Heart right ventricle (tissue), 16 donors: ENCODE measurements at regions not wholly inside any gene's neighbourhood (a gene's known extent, or its start where the extent isn't known, plus 50 kb on each side); places are given as distances from the start of the nearest gene placed in this dataset.

Source experiments
- ATAC-seq, 8 donors: fragments of 200-7000 bp; cut with Tn5 transposase; one replicate each; pipeline ENCODE4 v1.9.1; 2020; ENCODE audit warnings: mild to moderate bottlenecking in 8 of 8, moderate library complexity in 8 of 8, moderate number of reproducible peaks in 1 of 8
- DNase-seq, 2 donors: peaks; one replicate each; pipeline ENCODE4 v3.0.0-alpha.2; 2020
- H3K27ac ChIP-seq, 10 donors: fragments of 200-600 bp; sonication (generic) in 2 of 10; one replicate each; pipeline versions ENCODE4 v1.5.0 to v1.8.0; 2020 to 2022; ENCODE audit warnings: mild to moderate bottlenecking in 3 of 10
- H3K27me3 ChIP-seq, 7 donors: fragments of 200-600 bp; one replicate each; pipeline ENCODE4 v1.8.0; 2021 to 2022; ENCODE audit warnings: mild to moderate bottlenecking in 2 of 7
- H3K36me3 ChIP-seq, 9 donors: fragments of 200-600 bp; sonication (generic) in 1 of 9; one replicate each; pipeline versions ENCODE4 v1.5.0 to v1.8.0; 2020 to 2022; ENCODE audit warnings: mild to moderate bottlenecking in 2 of 9
- H3K4me1 ChIP-seq, 9 donors: fragments of 200-600 bp; sonication (generic) in 1 of 9; one replicate each; pipeline versions ENCODE4 v1.5.0 to v1.8.0; 2020 to 2022; ENCODE audit warnings: mild to moderate bottlenecking in 4 of 9
- H3K4me3 ChIP-seq, 10 donors: fragments of 200-600 bp; sonication (generic) in 2 of 10; one replicate each; pipeline versions ENCODE4 v1.5.0 to v1.8.0; 2020 to 2022; ENCODE audit warnings: mild to moderate bottlenecking in 7 of 10, moderate library complexity in 2 of 10
- H3K9me3 ChIP-seq, 11 donors: fragments of 200-600 bp in 10 of 11; sonication (generic) in 2 of 11; one replicate each; pipeline versions ENCODE4 v1.5.0 to v1.8.0; 2013 to 2022; ENCODE audit warnings: mild to moderate bottlenecking in 2 of 11, control low read depth in 1 of 11, moderate library complexity in 1 of 11
- CTCF ChIP-seq, 9 donors: fragments of 200-600 bp; sonication (generic) in 2 of 9; IDR thresholded peaks; one replicate each; pipeline versions ENCODE4 v1.5.0 to v1.8.0; 2021 to 2022; ENCODE audit warnings: antibody characterized with exemption in 9 of 9, mild to moderate bottlenecking in 5 of 9, moderate library complexity in 1 of 9
- WGBS, 2 donors: extraction: QIAGEN DNeasy Blood & Tissue Kit; methylation state at CpG; one replicate each; pipeline ENCODE4 v1.1.7; 2013; ENCODE audit warnings: inconsistent platforms in 1 of 2; 5-methylcytosine and 5-hydroxymethylcytosine counted together
- intact Hi-C, 10 donors: fragments of 100-400 bp; cut with DNase I; formaldehyde crosslinking; loops; one replicate each; pipeline versions ENCODE4 v1.11.1 to v1.14.2; 2022
- donor health status: Arrhythmogenic right ventricular cardiomyopathy.
- donor health status: ischemic (EF 13 %, LVEDD 7.1; RV severe dilation, severe dysfunction).
- donor health status: healthy with polysubstance abuse.
- donor health status: DM: no; HTN: yes; CAD: no.
- donor health status: DM: no; HTN: no; CAD: no.
- donor health status: ischemic (EF 25% LVEDD 6.9; RV normal size, moderate dysfunction).
- donor health status: ischemic (EF 25% LVEDD 5.7; RV mildly dilated, moderate dysfunction).
- donor health status: healthy.
- donor health status: DM: yes; HTN: yes; CAD: no.
- donor health status: Ischemic cardiomyopathy.
- donor health status: ischemic (EF 35%, LVEDD 5.7; RV mildly dilated, moderate dysfunction).
- donor health status: nonischemic (EF 11% LVEDD 7.7; RV severe dilation, severe dysfunction).
- donor health status: DM: yes; HTN: yes; CAD: no.
- donor health status: PGD.
- donor health status: ischemic (EF 29% LVEDD 5.4; RV normal size, mild dysfunction).
- donor health status: nonischemic (EF 23%, LVEDD 6.1; RV moderate dilation, normal function).

- Histone ChIP-seq H3K4me1 (no peaks in the 10 kb centered on the region), H3K36me3 (no peaks in the 10 kb centered on the region), H3K4me3 (no peak overlapping the region), H3K27ac (no peak overlapping the region), H3K27me3 (no peaks in the 10 kb centered on the region), H3K9me3 (peaks cover 0 to 5% (median 0%) of the 10 kb centered on the region in 11 donors)
- DNase-seq, result no peak
- TF ChIP-seq CTCF (IDR thresholded peaks at IDR 0.05), result no peak
- intact Hi-C loops, result no loop called here
- no peak for ATAC-seq
- WGBS, 2 donors, result 65 to 78% methylated on average over 4 of the region's 4 CpGs
Measured at GRCh38 chr9:103427696-103428095, 432.6 kb downstream of the CYLC2 start.

GRCh38 chr9:103430469-103430868, 435.3 kb downstream of the CYLC2 start:
- Histone ChIP-seq H3K27me3 (no peaks in the 10 kb centered on the region), H3K36me3 (no peaks in the 10 kb centered on the region), H3K9me3 (peaks cover 0 to 11% (median 0%) of the 10 kb centered on the region in 11 donors), H3K4me3 (no peak overlapping the region), H3K4me1 (no peaks in the 10 kb centered on the region), H3K27ac (no peak overlapping the region)
- TF ChIP-seq CTCF (IDR thresholded peaks at IDR 0.05), result no peak
- ATAC-seq (no peak), DNase-seq (no peak)
- 49 to 63% methylated on average over 1 of the region's 1 CpG for WGBS, 2 donors
- intact Hi-C loops, result no loop called here

GRCh38 chr9:103431809-103432208, 436.7 kb downstream of the CYLC2 start:
- no peak for ATAC-seq
- TF ChIP-seq CTCF (IDR thresholded peaks at IDR 0.05), result no peak
- no peak for DNase-seq
- H3K4me3 ChIP-seq, result no peak overlapping the region
- no peaks in the 10 kb centered on the region for H3K27me3 ChIP-seq
- H3K4me1 ChIP-seq, result no peaks in the 10 kb centered on the region
- H3K27ac ChIP-seq, result no peak overlapping the region
- no peaks in the 10 kb centered on the region for H3K36me3 ChIP-seq
- peaks cover 0 to 11% (median 0%) of the 10 kb centered on the region in 11 donors for H3K9me3 ChIP-seq
- intact Hi-C loops, result no loop called here

- Histone ChIP-seq H3K4me1 (no peaks in the 10 kb centered on the region), H3K9me3 (peaks cover 0 to 6% (median 0%) of the 10 kb centered on the region in 11 donors), H3K4me3 (no peak overlapping the region), H3K27ac (no peak overlapping the region), H3K36me3 (no peaks in the 10 kb centered on the region), H3K27me3 (no peaks in the 10 kb centered on the region)
- 33 to 35% methylated on average over 2 of the region's 2 CpGs for WGBS, 2 donors
- no peak for TF ChIP-seq CTCF (IDR thresholded peaks at IDR 0.05)
- ATAC-seq, result no peak
- intact Hi-C loops, result no loop called here
- no peak for DNase-seq
Measured at GRCh38 chr9:103444176-103444575, 449.0 kb downstream of the CYLC2 start.

- no peak for DNase-seq
- Histone ChIP-seq H3K27me3 (no peaks in the 10 kb centered on the region), H3K4me3 (no peak overlapping the region), H3K36me3 (no peaks in the 10 kb centered on the region), H3K27ac (no peak overlapping the region), H3K9me3 (peaks cover 0 to 6% (median 0%) of the 10 kb centered on the region in 11 donors), H3K4me1 (no peaks in the 10 kb centered on the region)
- no peak for ATAC-seq
- TF ChIP-seq CTCF (IDR thresholded peaks at IDR 0.05), result no peak
- intact Hi-C loops, result no loop called here
- WGBS, 2 donors, result 64 to 68% methylated on average over 2 of the region's 2 CpGs
Measured at GRCh38 chr9:103458826-103459225, 463.7 kb downstream of the CYLC2 start.
